H9 (cell line): ENCODE measurements at regions not wholly inside any gene's neighbourhood (a gene's known extent, or its start where the extent isn't known, plus 50 kb on each side); places are given as distances from the start of the nearest gene placed in this dataset.
"Not testable (repeated sequence)": the region's sequence is repeated elsewhere in the genome, so short reads cannot be mapped to it uniquely, and the experiment has no call there.

Experiments used
- DNase-seq: peaks from one replicate; pipeline ENCODE4 v3.0.0-alpha.2; 2017
- H2AFZ ChIP-seq: one replicate; pipeline ENCODE4 v1.6.1; 2013; ENCODE audit warnings: mild to moderate bottlenecking, low read length, control low read depth, moderate library complexity
- H2AK5ac ChIP-seq: 2 replicates; pipeline ENCODE4 v1.6.1; 2013; ENCODE audit warnings: low read length, control low read depth, mixed read lengths; ENCODE audit not compliant: insufficient read length
- H2BK120ac ChIP-seq: one replicate; pipeline ENCODE4 v1.6.1; 2013; ENCODE audit warnings: low read depth, mild to moderate bottlenecking, low read length, control low read depth, inconsistent platforms; ENCODE audit not compliant: poor library complexity, severe bottlenecking
- H2BK12ac ChIP-seq: 2 replicates; pipeline ENCODE4 v1.6.1; 2013; ENCODE audit warnings: low read length, control low read depth, mixed read lengths, low read depth; ENCODE audit not compliant: insufficient read length
- H2BK15ac ChIP-seq: 2 replicates; pipeline ENCODE4 v1.6.1; 2013; ENCODE audit warnings: low read depth, low read length, control low read depth
- H2BK20ac ChIP-seq: one replicate; pipeline ENCODE4 v1.6.1; 2013; ENCODE audit warnings: low read depth, mild to moderate bottlenecking, low read length, control low read depth, inconsistent platforms; ENCODE audit not compliant: poor library complexity, severe bottlenecking
- H2BK5ac ChIP-seq: 2 replicates; pipeline ENCODE4 v1.6.1; 2013; ENCODE audit warnings: low read length, control low read depth, mixed read lengths; ENCODE audit not compliant: insufficient read length
- H3K14ac ChIP-seq: 2 replicates; pipeline ENCODE4 v1.6.1; 2013; ENCODE audit warnings: low read length, control low read depth; ENCODE audit not compliant: insufficient read depth
- H3K18ac ChIP-seq: 2 replicates; pipeline ENCODE4 v1.6.1; 2013; ENCODE audit warnings: low read depth, mild to moderate bottlenecking, mixed read lengths, low read length, control low read depth; ENCODE audit not compliant: insufficient read length
- H3K23ac ChIP-seq: 2 replicates; pipeline ENCODE4 v1.6.1; 2013; ENCODE audit warnings: low read length, control low read depth, mixed read lengths, low read depth; ENCODE audit not compliant: insufficient read length
- H3K23me2 ChIP-seq: 2 replicates; pipeline ENCODE4 v1.6.1; 2013; ENCODE audit warnings: low read depth, mild to moderate bottlenecking, mixed read lengths, low read length, control low read depth; ENCODE audit not compliant: insufficient read length, poor library complexity, severe bottlenecking
- H3K27ac ChIP-seq: 2 replicates; pipeline ENCODE4 v1.5.1; 2013; ENCODE audit warnings: low read length, control low read depth, mixed read lengths, low read depth; ENCODE audit not compliant: insufficient read length
- H3K27me3 ChIP-seq: 2 replicates; pipeline ENCODE4 v1.6.1; 2013; ENCODE audit warnings: low read length, control low read depth, inconsistent platforms; ENCODE audit not compliant: insufficient read depth
- H3K4ac ChIP-seq: 2 replicates; pipeline ENCODE4 v1.6.1; 2013; ENCODE audit warnings: low read depth, mild to moderate bottlenecking, control low read depth, inconsistent platforms, low read length, moderate library complexity
- H3K4me1 ChIP-seq: 2 replicates; pipeline ENCODE4 v1.6.1; 2013; ENCODE audit warnings: low read length, control low read depth, inconsistent platforms; ENCODE audit not compliant: insufficient read depth
- H3K4me2 ChIP-seq: 2 replicates; pipeline ENCODE4 v1.6.1; 2013; ENCODE audit warnings: low read length, control low read depth, mixed read lengths; ENCODE audit not compliant: insufficient read length, insufficient read depth
- H3K56ac ChIP-seq: 2 replicates; pipeline ENCODE4 v1.6.1; 2013; ENCODE audit warnings: low read depth, mild to moderate bottlenecking, mixed read lengths, low read length, control low read depth; ENCODE audit not compliant: insufficient read length
- H3K79me1 ChIP-seq: 2 replicates; pipeline ENCODE4 v1.6.1; 2013; ENCODE audit warnings: low read depth, mild to moderate bottlenecking, moderate library complexity, low read length, control low read depth, inconsistent platforms; ENCODE audit not compliant: insufficient read depth, poor library complexity, severe bottlenecking
- H3K79me2 ChIP-seq: 2 replicates; pipeline ENCODE4 v1.6.1; 2013; ENCODE audit warnings: low read length, control low read depth, inconsistent platforms; ENCODE audit not compliant: insufficient read depth
- H3K9ac ChIP-seq: 2 replicates; pipeline ENCODE4 v1.6.1; 2013; ENCODE audit warnings: low read length, control low read depth, mixed read lengths; ENCODE audit not compliant: insufficient read length; ENCODE audit errors: extremely low read depth
- H3K9me3 ChIP-seq: one replicate; pipeline ENCODE4 v1.6.1; 2013; ENCODE audit warnings: low read depth, low read length, inconsistent platforms; ENCODE audit not compliant: control insufficient read depth
- H3T11ph ChIP-seq: one replicate; pipeline ENCODE4 v1.6.1; 2013; ENCODE audit warnings: mild to moderate bottlenecking, low read length, control low read depth, inconsistent platforms
- H4K20me1 ChIP-seq: one replicate; pipeline ENCODE4 v1.6.1; 2013; ENCODE audit not compliant: control insufficient read depth, insufficient read length, insufficient read depth
- H4K5ac ChIP-seq: 2 replicates; pipeline ENCODE4 v1.6.1; 2013; ENCODE audit warnings: low read depth, mild to moderate bottlenecking, mixed read lengths, low read length, control low read depth; ENCODE audit not compliant: insufficient read length
- H4K8ac ChIP-seq: replicated peaks from 2 replicates; pipeline ENCODE4 v1.6.1; 2013; ENCODE audit warnings: low read length, control low read depth, mixed read lengths, low read depth; ENCODE audit not compliant: insufficient read length
- H4K91ac ChIP-seq: 2 replicates; pipeline ENCODE4 v1.6.1; 2013; ENCODE audit warnings: low read depth, mild to moderate bottlenecking, moderate library complexity, mixed read lengths, low read length, control low read depth; ENCODE audit not compliant: insufficient read length
- H3K27ac Mint-ChIP-seq, 3 experiments: 2 replicates in 2 of 3; 3 replicates in 1 of 3; pipeline ENCODE4 v1.8.0; 2020 to 2021; ENCODE audit warnings: mixed read lengths in 3 of 3, mild to moderate bottlenecking in 1 of 3, moderate library complexity in 1 of 3
- H3K27me3 Mint-ChIP-seq: 2 replicates; pipeline ENCODE4 v1.8.0; 2021; ENCODE audit warnings: low read depth, mild to moderate bottlenecking, moderate library complexity, mixed read lengths
- H3K36me3 Mint-ChIP-seq, 3 experiments: 2 replicates in 2 of 3; 3 replicates in 1 of 3; pipeline ENCODE4 v1.8.0; 2020 to 2021; ENCODE audit warnings: low read depth in 3 of 3, mixed read lengths in 3 of 3; ENCODE audit not compliant: insufficient read depth in 1 of 3
- H3K4me1 Mint-ChIP-seq, 2 experiments: 2 replicates each; pipeline ENCODE4 v1.8.0; 2020; ENCODE audit warnings: mixed read lengths in 2 of 2
- H3K4me3 Mint-ChIP-seq, 2 experiments: 2 replicates in 1 of 2; 3 replicates in 1 of 2; pipeline ENCODE4 v1.8.0; 2020 to 2021; ENCODE audit warnings: mild to moderate bottlenecking in 2 of 2, mixed read lengths in 2 of 2, moderate library complexity in 1 of 2
- H3K9me3 Mint-ChIP-seq, 2 experiments: 2 replicates in 1 of 2; 3 replicates in 1 of 2; pipeline ENCODE4 v1.8.0; 2020; ENCODE audit warnings: mild to moderate bottlenecking in 2 of 2, mixed read lengths in 2 of 2, moderate library complexity in 1 of 2
- CTCF ChIP-seq: fragments of 200-600 bp; sonication (generic); conservative IDR thresholded peaks from 3 replicates; pipeline ENCODE4 v1.8.0; 2021; ENCODE audit warnings: antibody characterized with exemption, mild to moderate bottlenecking
- WGBS: extraction: QIAGEN DNeasy Blood & Tissue Kit; methylation state at CpG from one replicate; pipeline ENCODE4 v1.1.7; 2013; ENCODE audit warnings: missing lambda C conversion rate, low lambda C conversion rate, mixed read lengths; ENCODE audit not compliant: insufficient read length; ENCODE audit errors: extremely low coverage; 5-methylcytosine and 5-hydroxymethylcytosine counted together

DNA sequence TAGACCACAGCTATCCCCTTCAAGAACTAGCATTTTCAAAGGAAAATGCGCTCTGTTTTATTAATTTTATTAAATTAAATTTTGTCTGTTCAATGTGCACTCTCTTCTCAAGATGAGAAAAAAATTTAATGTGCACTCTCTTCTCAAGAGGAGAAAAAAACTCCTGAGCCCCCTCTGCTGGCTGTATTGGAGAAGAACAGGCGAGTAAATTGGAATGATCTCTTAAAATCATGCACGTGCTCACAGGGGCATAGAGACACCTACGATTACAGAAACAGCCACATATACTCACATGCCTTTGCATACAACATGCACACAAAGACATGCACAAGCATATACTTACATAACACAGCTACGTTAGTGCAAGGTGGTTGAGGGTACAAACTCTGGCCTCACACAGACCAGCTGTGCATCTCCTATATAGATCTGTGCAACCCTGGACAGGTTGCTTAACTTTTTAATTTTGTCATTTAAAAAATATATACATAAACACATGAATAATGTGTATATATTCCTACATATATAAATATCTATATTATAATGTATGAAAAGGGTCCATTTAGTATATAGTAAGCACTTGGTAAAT lies 176.2 kb upstream of the CXorf66 start:
- Histone ChIP-seq H3K23me2 (no peaks in the 10 kb centered on the region), H4K8ac (no peak overlapping the region), H2BK5ac (no peak overlapping the region), H3K14ac (no peak overlapping the region), H4K5ac (no peak overlapping the region), H2BK120ac (no peak overlapping the region), H3K4me2 (no peak overlapping the region), H3K79me2 (no peaks in the 10 kb centered on the region), H2AFZ (no peak overlapping the region), H2BK12ac (no peak overlapping the region), H3K79me1 (no peaks in the 10 kb centered on the region), H3K18ac (no peak overlapping the region), H3K4me1 (no peaks in the 10 kb centered on the region), H3K27ac (no peak overlapping the region), H3K23ac (no peak overlapping the region), H3K27me3 (no peaks in the 10 kb centered on the region), H4K20me1 (no peaks in the 10 kb centered on the region), H3K9me3 (no peaks in the 10 kb centered on the region), H2BK15ac (no peak overlapping the region), H2AK5ac (no peak overlapping the region), H3K4ac (no peak overlapping the region), H3K9ac (no peak overlapping the region), H2BK20ac (no peak overlapping the region), H4K91ac (no peak overlapping the region), H3T11ph (no peak overlapping the region), H3K56ac (no peak overlapping the region)
- Mint-ChIP-seq H3K9me3 (peaks cover 2 to 3% of the 10 kb centered on the region in 2 experiments), H3K4me1 (peaks cover 2% of the 10 kb centered on the region in 2 experiments; a peak in 3 of 4 replicates), H3K27me3 (no peaks in the 10 kb centered on the region; the same call in 1 of the 2 replicates), H3K4me3 (no peak overlapping the region), H3K36me3 (peaks cover under 1 to 3% (median 1%) of the 10 kb centered on the region in 3 experiments; a peak in 5 of 7 replicates), H3K27ac (no peak overlapping the region)
- no peak for DNase-seq
- peak; percentile 85 for TF ChIP-seq CTCF
- WGBS = no CpG with 5 or more reads among the region's 5 CpGs

DNA sequence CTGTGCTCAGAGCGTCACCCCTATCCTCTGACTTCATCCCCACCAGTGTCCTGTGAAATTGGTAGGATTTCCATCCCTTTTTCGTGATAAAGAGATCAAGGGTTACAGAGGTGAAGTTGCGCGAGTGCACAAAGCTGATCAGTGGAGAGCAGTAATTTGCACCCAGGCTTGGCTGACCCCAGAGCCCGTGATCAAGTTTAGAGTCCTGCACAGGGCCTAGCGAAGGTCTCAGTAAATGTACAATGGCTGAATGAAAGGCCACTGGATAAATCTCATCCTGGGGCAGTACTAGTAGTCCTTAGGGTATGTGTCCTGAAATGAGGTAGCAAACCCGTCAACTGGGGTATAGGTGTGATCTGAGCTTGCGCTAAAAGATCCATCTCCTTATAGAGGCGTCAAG lies 173.2 kb upstream of the CXorf66 start:
- H3K18ac ChIP-seq, H3K4me1 ChIP-seq, H2BK5ac ChIP-seq, H3K79me1 ChIP-seq, H3K4ac ChIP-seq, H4K8ac ChIP-seq, H3K4me2 ChIP-seq, H3K4me1 Mint-ChIP-seq, H3T11ph ChIP-seq, H2BK12ac ChIP-seq, H3K23me2 ChIP-seq, H4K5ac ChIP-seq, H3K27me3 ChIP-seq, DNase-seq, H4K20me1 ChIP-seq, H2BK120ac ChIP-seq, H3K9ac ChIP-seq, H3K79me2 ChIP-seq, H2AFZ ChIP-seq, H3K23ac ChIP-seq, H3K14ac ChIP-seq, H2BK15ac ChIP-seq, H3K27me3 Mint-ChIP-seq, H2AK5ac ChIP-seq, H3K4me3 Mint-ChIP-seq, H3K9me3 ChIP-seq, H3K56ac ChIP-seq, H3K27ac ChIP-seq, H4K91ac ChIP-seq, H2BK20ac ChIP-seq: not testable (repeated sequence)
- WGBS = no CpG with 5 or more reads among the region's 9 CpGs
- H3K27ac Mint-ChIP-seq = 0 out of 7 replicates have a peak overlapping the region, but pooled peaks of 1 of the 3 experiments have one; percentile 13
- H3K9me3 Mint-ChIP-seq = peaks cover 15 to 18% of the 10 kb centered on the region in 2 experiments
- H3K36me3 Mint-ChIP-seq = peaks cover 5 to 22% (median 6%) of the 10 kb centered on the region in 3 experiments; a peak in 5 of 7 replicates
